ENCODE measurements at regions not wholly inside any gene's neighbourhood (a gene's known extent, or its start where the extent isn't known, plus 50 kb on each side); places are given as distances from the start of the nearest gene placed in this dataset.

- H3K4me1 ChIP-seq, result no peaks in the 10 kb centered on the region
- H3K9me3 ChIP-seq, result no peaks in the 10 kb centered on the region
- no peak for DNase-seq
- no peak overlapping the region for H3K9ac ChIP-seq (ENCODE audit: low read depth in 2 of 2, low read length in 2 of 2)
- no peaks in the 10 kb centered on the region for H3K27me3 ChIP-seq
- H3K36me3 ChIP-seq, result no peaks in the 10 kb centered on the region
- TF ChIP-seq, protein P1, sequence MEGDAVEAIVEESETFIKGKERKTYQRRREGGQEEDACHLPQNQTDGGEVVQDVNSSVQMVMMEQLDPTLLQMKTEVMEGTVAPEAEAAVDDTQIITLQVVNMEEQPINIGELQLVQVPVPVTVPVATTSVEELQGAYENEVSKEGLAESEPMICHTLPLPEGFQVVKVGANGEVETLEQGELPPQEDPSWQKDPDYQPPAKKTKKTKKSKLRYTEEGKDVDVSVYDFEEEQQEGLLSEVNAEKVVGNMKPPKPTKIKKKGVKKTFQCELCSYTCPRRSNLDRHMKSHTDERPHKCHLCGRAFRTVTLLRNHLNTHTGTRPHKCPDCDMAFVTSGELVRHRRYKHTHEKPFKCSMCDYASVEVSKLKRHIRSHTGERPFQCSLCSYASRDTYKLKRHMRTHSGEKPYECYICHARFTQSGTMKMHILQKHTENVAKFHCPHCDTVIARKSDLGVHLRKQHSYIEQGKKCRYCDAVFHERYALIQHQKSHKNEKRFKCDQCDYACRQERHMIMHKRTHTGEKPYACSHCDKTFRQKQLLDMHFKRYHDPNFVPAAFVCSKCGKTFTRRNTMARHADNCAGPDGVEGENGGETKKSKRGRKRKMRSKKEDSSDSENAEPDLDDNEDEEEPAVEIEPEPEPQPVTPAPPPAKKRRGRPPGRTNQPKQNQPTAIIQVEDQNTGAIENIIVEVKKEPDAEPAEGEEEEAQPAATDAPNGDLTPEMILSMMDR (IDR thresholded peaks at IDR 0.05), result no peak
- H3K4me3 ChIP-seq, result no peak overlapping the region
- H3K27ac ChIP-seq, result no peak overlapping the region
- intact Hi-C loops (cut with DNase I), result no loop called here
These were observed 281.1 kb upstream of the GRIP1 start for GRCh38 chr12:66960006-66960405.

DNA sequence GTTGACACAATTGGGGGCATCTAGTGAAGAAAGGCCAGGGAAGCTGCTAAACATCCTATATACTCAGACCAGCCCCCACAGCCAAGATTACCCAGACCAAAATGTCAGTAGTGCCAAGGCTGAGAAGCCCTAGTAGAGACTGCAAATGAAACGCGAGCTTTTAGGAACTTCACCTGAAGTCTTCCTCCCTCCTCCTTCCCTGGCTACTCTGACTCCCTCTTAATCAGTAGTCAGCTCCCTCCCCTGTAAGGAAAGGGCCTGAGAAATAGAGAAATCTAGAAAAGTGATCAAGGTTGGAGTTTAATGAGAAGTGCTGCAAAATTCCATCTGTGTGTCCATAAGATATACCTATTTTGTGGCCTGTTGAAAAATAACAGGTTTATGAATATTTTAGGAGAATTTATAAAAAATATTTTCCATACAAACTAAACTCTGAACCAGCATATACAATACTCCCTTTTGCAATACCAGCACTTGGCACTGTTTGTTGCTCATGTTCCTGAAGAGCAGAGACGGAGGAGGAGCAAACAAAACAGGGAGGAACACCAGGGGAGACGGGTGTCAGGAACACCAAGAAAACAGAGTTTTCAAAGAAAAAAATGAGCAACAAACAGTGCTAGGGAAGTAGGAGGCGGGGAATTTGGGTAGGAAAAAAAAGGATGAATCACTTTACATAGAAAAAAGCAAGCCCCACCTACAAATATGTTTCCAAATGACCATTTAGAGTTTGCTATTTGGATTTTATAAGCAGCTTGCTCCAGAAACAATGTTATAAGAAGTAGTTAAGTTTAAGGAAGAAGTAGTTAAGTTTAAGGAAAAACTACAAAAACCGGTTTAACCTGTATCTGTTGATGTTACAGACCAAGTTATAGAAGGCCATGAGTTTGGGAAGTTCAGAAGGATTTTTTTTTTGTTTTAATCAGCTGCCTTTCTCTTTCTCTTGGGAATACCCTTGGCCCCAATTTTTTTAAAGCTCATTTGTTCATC is 282.1 kb upstream of the GRIP1 start:
- TF ChIP-seq, protein P1 (IDR thresholded peaks at IDR 0.05), result no peak
- H3K36me3 ChIP-seq, result no peaks in the 10 kb centered on the region

DNA sequence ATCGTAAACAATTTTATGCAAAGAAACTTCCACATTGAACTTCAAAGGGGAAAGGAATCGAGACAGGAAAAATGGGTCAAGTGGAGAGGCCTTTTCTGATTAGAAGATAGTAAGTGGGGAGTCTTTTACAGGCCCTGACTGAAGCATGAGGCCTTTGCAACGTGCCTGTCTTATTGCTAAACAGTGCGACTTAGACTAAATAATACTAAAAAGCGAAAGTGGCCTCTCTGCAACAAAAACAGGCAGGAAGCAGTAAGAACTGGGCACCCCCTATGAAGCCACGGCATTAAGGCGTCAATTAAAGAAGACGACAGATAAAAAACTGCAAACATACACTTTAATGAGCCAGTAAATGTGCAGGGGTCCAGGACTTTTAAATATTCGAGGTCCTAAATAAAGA is 283.4 kb upstream of the GRIP1 start:
- TF ChIP-seq, protein P1 (IDR thresholded peaks at IDR 0.05), result no peak

More for the DNA sequence above, 282.1 kb upstream of the GRIP1 start:
- intact Hi-C loops (cut with DNase I), result no loop called here
- H3K4me1 ChIP-seq, result no peaks in the 10 kb centered on the region
- H3K27me3 ChIP-seq, result no peaks in the 10 kb centered on the region
- no peak overlapping the region for H3K9ac ChIP-seq (ENCODE audit: low read depth in 2 of 2, low read length in 2 of 2)
- no peak overlapping the region for H3K27ac ChIP-seq
- H3K4me3 ChIP-seq, result no peak overlapping the region
- no peak for DNase-seq
- no peaks in the 10 kb centered on the region for H3K9me3 ChIP-seq

DNA sequence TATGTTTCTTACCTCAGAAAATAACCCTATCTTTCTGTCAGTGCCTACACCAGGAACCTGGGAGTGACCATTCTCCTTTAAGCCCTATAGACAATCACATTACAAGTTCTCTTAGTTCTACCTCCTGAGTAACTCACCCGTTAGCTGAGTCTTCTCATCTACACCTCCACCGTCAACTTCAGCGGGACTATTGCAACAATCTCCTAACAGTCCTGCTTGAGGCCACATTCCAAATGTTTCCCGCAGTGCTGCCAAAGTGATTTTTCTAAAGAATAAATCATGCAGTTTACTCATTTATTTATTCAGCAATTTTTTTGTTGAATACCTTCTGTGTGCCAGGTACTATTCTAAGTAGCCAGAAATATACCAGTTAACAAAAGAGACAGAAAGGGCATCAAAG is 285.0 kb upstream of the GRIP1 start:
- H3K27ac ChIP-seq, result no peak overlapping the region
- no peaks in the 10 kb centered on the region for H3K4me1 ChIP-seq
- no peak overlapping the region for H3K9ac ChIP-seq (ENCODE audit: low read depth in 2 of 2, low read length in 2 of 2)
- H3K4me3 ChIP-seq, result no peak overlapping the region
- H3K27me3 ChIP-seq, result no peaks in the 10 kb centered on the region
- no peaks in the 10 kb centered on the region for H3K36me3 ChIP-seq
- TF ChIP-seq, protein P1 (IDR thresholded peaks at IDR 0.05), result no peak
- intact Hi-C loops (cut with DNase I), result no loop called here
- no peak for DNase-seq
- H3K9me3 ChIP-seq, result no peaks in the 10 kb centered on the region

More for the DNA sequence above, 283.4 kb upstream of the GRIP1 start:
- Histone ChIP-seq H3K9me3 (no peaks in the 10 kb centered on the region), H3K36me3 (no peaks in the 10 kb centered on the region), H3K27me3 (no peaks in the 10 kb centered on the region), H3K4me1 (no peaks in the 10 kb centered on the region), H3K27ac (no peak overlapping the region), H3K4me3 (no peak overlapping the region), H3K9ac (ENCODE audit: low read depth in 2 of 2, low read length in 2 of 2) (no peak overlapping the region)
- intact Hi-C loops (cut with DNase I), result no loop called here
- no peak for DNase-seq

DNA sequence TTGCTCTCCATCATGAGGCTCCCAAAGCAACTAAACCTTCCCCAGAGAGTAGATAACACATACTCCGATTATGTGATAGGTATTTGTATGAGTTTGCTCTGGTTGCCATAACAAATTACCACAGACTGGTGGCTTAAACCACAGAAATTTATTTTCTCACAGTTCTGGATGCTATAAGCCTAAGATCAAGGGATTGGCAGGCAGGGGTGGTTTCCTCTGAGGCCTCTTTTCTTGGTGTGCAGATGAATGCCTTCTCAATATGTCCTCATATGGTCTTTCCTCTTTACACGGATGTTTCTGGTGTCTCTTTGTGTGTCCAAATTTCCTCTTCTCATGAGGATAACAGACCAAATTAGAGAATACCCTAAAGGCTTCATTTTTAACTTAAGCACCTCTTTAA is 285.8 kb upstream of the GRIP1 start:
- Histone ChIP-seq H3K9ac (ENCODE audit: low read depth in 2 of 2, low read length in 2 of 2) (no peak overlapping the region), H3K36me3 (no peaks in the 10 kb centered on the region), H3K27me3 (no peaks in the 10 kb centered on the region), H3K9me3 (no peaks in the 10 kb centered on the region), H3K4me3 (no peak overlapping the region), H3K4me1 (no peaks in the 10 kb centered on the region), H3K27ac (no peak overlapping the region)
- DNase-seq, result no peak
- TF ChIP-seq, protein P1 (IDR thresholded peaks at IDR 0.05), result no peak
- intact Hi-C loops (cut with DNase I), result no loop called here
